GM18858 (cell line): ENCODE measurements at regions not wholly inside any gene's neighbourhood (a gene's known extent, or its start where the extent isn't known, plus 50 kb on each side); places are given as distances from the start of the nearest gene placed in this dataset.

ENCODE experiments used
- ATAC-seq: cut with Tn5 transposase; IDR thresholded peaks from one replicate; pipeline ENCODE4 v1.9.1; 2021; ENCODE audit not compliant: unreplicated experiment

DNA sequence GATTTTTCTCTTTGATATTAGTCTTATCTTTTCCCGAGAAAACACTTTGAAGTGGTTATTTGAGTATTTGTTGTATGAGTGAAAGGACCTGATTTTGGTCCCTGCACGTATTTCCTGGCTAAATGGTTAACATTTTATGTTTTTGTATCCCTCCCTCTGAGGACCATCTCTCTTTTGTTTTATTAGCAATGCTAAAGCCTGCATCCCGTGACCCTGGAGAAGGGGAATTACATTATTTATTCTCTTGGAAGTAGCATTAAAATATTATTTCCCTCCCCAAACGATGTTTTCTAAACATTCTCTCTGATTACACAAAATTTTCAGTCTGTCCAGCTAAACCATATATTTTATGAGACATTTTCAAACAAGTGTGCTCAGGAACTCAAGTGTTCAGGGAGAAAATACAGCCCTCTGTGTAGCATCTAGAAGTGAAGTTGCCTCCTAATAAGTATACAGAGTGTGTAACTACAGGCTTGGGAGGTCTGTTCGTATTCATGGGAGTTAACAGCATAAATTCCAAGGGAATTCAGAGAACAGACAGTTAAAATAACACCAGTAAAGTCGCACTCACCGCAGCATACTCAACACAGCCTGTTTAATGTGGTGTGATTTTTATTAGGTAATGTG is 163.8 kb upstream of the NPVF start:
- no peak for ATAC-seq

DNA sequence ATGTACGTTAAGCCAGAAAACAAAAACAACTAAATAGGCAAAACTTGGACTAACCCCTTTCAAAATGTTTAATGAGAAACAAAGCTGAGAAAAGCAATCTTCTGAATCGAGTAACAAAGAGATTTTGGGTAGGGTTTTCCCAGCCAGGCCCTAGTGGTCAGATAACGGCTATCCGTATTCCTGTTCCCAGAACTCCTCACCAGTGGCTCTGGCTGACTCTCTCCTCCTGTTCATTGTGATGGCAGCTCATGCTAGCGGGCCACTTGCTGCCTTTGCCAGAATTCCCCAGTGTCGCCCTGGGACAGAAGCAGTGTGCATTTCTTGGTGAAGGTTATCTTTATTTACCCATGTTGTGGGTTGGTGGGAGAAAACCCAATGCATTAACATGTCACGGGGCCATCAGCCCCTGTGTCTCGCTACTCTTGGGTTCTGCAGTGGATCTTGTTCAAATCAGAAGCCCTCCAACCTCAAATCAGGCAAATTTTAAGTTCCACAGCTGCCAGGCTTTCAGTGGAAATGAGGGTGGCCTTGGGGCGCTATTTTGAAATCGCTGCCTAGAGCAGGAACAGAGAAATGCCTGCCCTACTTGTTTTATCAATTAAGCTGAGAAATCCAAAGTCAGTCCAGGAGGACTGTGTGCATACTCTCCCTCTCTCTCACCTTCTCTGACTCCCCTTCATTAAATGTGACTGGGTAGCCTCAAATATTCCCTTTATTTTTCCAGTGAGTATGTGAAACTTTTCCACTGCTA is 164.5 kb upstream of the NPVF start:
- ATAC-seq: no peak

DNA sequence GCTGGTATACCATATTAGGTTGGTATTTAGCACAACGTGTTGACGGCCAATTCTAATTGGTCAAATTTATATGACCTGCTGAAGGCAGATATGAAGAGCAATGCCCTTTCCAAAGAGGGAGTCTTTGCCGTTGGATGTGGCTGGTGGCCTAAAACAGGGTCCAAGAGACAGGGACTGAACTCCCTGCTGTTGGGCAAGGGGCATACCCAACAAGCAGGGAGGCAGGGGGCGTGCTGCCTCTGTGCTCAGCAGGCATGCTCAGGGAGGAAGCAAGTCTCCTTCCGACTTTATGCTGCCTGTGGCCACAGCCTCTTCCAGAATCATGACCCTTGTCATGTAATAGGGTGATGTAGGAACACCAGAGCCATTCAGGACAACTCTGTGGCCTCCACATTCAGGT is 167.7 kb upstream of the NPVF start:
- ATAC-seq: no peak

DNA sequence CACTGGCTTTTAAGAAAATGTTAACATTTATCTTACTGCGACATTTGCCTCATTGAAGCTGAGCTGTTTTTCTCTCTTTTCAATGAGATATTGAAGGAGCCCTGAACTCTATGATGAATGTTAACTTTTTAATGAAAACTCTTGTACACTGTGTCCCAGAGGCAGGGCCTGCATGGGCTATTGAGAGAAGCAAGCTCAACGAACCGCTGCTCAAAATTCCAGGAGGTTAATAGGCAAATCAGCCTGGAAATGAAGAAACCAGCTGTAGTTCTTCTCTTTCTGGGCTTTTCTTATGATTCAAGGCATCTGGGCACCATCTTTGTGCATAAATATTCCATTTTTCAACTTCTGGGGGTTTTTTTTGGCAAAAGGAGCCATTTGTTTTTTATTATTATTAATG is 168.4 kb upstream of the NPVF start:
- ATAC-seq: no peak

DNA sequence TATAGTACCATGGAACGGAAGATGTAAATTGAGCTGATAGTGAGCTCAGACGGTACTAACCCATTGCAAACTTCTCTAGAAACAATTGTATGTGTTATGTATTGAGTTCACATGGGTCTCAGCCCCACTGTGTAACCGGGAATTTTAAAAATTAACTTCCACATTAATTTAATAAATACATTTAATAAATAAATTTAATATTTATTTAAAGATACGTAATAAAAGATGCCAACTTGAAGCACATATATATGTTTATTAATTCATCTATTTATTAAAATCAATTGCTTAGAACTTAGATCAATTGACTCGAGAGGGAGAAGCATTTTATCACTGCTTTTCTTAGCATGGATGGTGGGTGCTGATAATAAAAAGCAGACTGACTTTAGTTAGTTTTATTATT is 170.1 kb upstream of the NPVF start:
- no peak for ATAC-seq

DNA sequence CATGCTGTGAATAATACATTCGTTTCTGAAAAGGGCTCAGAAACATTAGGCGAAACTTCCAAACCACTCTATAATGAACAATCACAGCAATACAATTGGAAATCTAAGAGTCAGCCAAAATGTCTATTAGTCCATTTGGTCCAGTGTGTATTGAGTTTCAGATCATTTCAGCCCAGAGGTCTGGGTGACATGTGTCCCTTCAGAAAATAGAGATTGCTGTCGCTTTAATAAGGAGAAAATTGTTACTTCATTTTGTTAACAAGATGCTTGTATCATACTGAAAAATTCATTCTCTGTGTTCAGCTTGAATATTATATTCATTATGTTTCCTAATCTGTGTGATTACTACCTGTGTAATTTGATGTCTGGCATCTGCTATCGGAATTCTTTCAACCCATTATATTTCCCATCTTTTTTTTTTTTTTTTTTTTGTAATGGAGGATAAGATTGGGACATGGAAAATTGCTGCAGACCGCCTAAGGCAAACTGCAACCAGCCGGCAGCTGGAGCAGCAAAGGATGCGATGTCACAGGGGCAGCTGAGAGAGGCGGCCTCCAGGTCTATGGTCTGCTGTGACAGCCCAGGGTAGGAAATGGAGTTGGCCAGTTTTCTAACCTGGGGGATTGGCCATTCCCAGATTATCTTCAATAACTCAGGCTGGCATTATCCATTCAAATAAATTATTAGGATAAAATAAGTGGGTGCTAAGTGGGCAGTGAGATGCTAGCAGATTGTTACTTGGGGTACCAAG is 170.9 kb upstream of the NPVF start:
- ATAC-seq: no peak

DNA sequence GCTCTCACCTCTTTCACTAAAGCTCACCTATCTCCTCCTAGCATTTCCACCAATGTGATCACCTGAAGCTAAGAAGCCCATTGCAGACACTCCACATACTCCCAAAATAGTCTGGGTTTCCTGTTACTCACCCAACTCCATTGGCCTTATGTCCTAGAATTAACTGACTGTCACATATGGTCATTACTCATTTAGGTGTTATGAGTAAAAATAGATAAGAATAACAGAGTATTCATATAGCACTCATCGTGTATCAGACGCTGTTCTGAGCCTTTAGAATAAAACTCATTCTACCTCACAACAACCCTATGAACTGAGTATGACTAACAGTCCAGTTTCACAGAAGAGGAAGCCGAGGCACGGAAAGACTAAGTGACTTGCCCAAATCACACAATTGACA is 174.2 kb upstream of the NPVF start:
- ATAC-seq: no peak

DNA sequence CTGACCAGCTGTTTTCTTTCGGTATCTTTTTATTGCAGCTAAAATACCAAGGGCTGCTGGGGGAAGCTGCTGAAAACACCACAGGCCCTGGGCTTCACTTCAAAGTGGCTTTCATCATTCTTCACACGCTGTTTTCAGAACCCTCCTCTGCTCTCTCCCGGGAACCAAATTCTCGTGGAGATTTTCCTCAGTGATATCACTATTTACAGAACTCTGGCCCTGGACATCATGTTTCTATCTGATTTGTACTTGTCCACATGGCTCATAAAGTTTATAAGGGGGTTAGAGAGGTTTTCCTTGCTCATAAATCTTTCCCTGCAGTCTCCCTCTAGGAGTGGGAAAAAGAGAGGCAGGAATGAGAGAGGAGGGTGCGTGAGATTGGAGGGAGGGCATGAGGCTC is 177.4 kb upstream of the NPVF start:
- no peak for ATAC-seq

DNA sequence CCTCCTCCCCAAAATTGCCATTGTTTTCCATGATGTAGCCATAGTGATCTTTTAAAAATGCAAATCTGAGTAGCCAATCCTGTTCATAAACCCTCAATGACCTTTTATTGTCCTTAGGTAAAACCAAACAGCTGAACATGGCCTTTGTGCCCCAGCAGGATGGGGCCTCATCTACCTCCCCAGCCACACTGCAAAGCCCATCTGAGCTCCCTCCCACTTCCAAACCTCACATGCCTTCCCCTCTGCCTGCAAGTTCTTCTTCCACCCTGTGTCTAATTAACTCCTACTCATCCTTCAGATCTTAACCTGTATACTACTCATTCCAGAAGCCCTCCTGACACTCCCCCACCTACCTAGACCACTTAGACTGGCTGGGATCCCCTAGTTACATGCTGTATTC is 178.8 kb upstream of the NPVF start:
- no peak for ATAC-seq

DNA sequence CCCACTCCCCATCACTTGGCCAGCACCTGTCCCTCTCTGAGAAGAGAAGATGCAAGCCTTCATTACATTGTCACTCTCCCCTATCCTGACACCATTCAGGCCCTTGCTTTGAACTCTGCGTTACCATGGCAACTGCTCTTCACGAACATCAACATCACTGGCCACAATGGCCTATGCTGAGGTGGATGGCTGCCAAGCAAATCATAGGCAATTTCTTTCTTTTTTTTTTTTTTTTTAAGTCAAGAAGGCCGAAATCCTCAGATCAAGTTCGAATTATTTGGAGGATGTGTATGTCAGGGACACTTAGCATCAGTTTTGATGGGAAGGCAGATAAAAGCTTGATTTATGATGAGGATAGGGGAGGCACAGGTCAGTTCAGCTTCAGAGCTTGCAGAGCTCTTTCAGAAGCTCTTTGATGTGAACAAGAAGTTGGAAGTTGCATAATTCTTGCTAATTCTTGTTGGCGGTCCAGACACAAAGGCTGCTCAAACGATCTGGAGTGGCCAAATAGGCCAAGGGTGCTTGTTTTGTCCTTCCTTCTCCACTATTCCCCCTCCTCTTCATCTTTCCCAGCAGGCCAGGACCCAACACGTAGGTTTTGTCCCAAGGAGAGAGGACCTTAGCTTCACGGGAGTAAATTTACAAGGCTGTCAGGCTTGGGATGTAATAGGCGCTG is 179.9 kb upstream of the NPVF start:
- ATAC-seq: no peak

DNA sequence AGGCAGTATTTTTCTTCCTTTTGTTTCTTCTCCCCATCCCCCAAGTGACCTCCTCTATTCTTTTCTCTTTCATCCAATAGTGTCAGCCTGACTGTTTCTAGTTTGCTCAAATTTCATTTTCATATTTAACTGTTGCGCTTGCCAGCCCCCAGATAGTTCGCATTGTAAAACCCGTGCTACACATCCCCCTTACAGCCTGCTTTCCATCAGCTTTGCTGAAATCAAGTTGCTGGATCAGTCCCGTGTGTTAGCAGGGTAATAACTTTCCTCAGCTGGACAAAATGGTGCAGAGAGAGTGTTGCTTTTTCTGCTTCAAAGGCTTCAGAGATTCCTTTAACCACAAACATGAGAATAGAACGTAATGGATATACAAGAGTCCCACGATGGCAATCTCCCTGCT is 180.6 kb upstream of the NPVF start:
- no peak for ATAC-seq

DNA sequence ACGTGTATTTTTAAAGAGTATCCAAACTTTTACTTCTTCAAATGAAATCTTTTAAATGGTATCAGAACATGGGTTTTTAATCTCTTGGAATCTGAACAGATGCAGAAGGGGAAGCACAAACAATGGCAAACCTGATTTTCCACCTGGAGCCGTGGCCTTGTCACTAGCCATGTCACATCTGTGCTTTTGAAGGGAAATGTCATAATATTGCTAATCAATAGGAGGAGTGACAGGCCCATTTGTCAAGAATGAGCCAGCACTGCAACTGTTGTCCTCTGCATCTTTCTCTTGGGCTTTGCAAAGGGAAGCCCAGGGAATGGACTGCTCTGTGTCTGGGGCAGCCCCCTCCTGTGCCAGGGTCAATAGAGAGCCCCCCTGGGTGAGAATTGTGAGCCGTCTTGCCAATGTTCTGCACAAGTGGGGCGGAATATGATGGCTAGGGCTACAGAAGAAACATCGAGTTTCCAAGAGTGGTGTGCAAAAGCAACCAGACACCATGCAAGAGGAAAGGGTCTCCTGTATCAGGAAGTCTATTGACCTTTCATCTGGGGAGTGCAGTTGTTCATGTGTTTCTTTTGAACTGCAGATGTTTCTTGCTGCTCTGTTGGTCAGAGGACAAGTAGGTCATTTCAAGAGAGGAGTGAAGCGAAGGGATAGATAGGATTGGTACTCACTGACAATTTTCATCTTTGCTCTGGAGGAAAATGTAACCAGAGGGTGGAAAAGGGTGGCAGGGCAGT is 181.8 kb upstream of the NPVF start:
- no peak for ATAC-seq

DNA sequence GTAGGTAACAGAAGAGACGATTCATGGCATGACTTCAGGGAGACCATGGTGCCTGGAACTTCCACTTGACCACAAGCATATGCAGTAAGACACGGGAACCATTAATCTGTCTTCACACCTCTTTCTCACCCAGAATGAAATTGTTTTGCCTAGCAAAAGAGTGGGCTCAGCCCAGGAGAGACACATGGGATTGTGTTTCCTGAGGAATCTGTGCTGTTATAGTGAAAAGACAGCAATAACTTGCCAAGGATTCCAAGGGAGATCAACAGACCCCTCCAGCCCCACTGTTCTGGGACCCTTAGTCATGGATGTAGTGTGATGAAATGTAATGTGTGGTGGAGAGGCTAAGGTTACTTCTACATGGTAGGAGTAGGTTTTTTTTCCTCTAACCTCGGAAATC is 192.5 kb upstream of the NPVF start:
- no peak for ATAC-seq

DNA sequence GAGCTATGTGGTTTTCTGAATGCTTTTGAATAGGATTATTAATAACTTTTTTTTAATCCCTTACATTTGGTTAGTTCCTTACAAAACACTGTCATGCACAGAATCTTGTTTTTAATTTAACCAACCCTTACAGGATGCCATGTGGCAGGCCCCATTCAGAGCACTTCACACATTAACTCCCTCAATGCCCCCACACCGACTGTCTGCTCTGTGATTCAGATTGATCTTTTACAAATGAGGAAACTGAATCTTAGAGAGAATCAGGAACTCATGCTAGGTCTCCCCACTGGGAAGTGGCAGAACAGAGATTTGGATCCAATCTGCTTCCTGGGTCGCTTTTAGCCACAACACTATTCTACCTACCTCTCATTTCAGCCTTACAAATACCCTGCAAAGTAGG is 195.8 kb upstream of the NPVF start:
- no peak for ATAC-seq

DNA sequence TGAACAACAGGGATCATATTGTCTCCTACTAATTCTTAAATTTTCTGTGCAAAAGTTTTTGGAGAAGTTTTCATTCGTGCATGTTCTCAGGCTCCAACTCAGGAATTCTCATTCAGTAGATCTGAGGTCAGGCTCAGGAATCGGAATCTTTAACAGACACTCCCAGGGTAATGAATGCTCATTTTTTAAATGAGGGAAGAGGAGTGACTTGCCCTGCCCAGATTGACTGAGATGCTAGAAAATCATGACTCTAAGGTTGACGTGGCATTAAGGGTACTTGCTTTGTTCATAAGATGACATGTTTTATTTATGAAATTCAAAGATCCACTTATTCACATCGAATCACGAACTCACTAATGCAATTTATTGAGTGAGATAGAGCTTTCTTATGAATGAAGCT is 196.6 kb upstream of the NPVF start:
- no peak for ATAC-seq

DNA sequence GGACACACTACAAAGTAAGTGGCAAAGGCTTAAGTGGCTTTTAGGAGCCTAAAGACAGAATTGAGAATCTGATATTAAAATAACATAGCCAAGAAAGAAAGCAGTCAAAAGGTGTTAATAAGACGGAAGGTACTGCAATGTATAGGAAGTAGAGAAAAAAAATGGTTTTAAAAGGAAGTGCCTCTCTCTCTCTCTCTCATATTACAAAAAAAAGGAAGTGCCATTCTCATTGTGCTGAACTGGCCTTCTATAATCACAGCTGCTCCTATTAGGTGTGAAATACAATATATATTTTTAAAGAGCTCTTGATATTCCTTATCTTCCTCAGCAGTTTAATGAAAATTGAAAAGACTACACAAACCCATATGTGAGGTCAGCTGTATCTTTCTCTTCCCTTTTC is 199.4 kb upstream of the NPVF start:
- no peak for ATAC-seq

DNA sequence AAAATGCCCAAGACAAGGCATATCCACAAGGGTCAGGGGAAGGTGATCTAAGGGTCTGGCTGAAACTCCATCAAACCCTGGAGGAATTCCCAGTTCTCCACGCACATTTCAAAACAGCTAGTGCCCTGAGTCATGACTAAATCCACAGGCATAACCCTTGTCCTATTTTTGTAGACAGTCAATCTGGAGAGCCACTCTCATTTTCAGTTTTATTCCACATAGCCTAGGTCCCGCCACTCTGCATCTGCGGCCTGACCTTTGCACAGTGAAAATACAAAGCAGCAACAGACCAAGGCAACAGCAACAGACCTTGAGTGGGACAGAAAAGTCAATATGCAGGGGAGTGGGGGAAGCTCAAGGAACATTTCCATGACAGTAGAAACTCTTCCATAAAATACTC is 201.4 kb upstream of the NPVF start:
- ATAC-seq: no peak

DNA sequence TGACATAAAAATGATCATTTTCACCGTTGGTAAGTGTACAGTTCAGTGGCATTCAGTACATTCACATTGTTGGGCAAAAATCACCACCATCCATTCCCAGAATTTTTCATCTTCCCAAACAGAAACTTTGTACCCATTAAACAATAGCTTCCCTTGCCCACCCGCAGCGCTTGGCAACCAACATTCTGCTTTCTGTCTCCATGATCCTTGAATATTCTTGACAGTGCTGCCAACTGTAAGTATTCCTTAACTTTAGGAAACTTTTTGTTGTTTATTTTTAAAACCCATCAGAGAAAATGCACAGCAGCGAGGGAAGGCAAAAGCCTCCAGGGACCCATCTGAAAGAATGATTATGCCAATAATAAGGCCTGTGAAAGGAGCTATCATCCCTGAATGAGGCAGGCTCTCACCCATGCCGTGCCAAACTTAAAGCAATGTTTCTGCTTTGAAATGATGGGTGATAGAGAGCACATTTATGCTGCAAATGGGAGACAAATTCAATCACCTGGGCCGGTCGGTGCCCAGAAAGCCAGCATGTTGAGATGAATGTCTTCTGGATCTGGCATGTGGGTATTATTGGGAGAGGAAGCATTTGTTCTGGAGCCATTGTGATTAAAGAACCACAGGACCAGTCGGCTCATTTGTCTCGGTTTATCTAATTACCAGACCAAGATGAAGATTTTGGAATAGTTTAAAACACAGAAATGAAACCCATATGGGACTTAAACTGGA is 202.1 kb upstream of the NPVF start:
- ATAC-seq: no peak

DNA sequence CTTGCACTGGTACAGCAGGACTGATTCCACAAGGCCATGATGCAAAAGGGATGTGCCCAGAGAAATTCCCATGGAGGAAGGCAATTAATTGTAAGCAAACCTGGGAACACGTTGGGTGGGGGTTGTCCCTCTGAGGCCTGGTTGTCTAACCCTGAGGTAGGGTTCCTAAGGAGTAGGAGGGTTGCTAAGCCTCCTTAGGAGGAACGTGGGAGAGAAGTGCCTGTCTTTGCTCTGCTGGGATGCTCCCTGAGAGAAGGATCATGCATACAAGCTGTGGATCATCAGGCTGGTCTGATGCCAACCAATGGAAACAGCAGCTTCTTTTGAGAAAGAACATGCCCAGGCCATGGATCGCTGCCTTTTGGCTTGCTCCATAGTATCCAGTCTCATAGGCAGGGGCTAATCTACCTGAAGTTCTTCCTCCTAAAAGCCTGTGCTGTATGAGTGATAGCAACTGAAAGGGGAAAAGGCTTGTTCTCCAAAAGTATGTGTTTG is 203.7 kb upstream of the NPVF start:
- no peak for ATAC-seq

DNA sequence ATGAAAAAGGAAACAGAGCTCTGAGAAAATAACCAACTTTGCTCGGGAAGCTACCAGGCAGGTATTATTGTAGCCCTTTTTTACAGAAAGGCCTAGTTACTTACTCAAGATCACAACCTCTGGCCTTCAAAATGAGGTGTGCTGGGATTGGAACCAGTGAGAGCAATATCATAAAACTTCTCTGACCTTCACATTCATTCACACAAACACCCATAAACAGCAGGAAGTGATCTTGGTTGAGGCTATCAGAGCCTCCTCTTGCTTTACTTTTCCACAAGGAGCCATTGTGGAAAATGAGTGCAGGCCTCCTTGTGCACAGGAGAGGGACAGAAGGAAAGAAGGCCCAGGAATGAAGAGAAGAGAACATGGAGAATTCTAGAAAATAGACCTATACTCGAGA is 204.5 kb upstream of the NPVF start:
- no peak for ATAC-seq
